ENCODE measurements at regions not wholly inside any gene's neighbourhood (a gene's known extent, or its start where the extent isn't known, plus 50 kb on each side); places are given as distances from the start of the nearest gene placed in this dataset.

DNA sequence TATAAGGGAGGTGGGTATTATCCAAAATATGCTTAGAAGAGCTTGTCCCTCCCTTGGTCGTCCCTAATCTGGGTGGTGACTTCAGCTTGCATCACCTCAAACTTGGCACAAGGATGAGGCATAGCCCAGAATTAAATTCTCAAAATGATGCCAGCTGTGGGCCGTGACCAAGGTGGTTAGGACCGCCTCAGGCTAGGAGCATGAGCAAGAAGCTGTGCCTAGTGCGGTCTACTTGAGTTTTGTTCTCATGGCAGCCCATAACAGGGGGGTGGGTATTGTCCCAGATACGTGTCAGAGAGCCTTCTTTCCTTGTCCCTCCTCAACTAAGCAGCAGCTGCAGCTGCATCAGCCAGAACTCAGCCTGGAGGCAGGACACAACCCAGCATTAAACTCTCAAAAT lies 2620.0 kb downstream of the PCDH7 start:
- Histone ChIP-seq H3K79me2 (ENCODE audit: control insufficient read depth, insufficient read depth, low read length) (no peaks in the 10 kb centered on the region), H3K9me3 (ENCODE audit: control insufficient read depth, insufficient read depth, low read depth, low read length) (no peaks in the 10 kb centered on the region), H3K4me1 (ENCODE audit: control insufficient read depth, extremely low read depth, insufficient read depth, low read length) (no peaks in the 10 kb centered on the region), H3K4me2 (ENCODE audit: extremely low read depth, insufficient read depth, low read length) (no peak overlapping the region), H3K4me3 (replicated peaks in 1 of 4; ENCODE audit: control extremely low read depth in 1 of 4, insufficient read depth in 1 of 4, low read depth in 3 of 4, low read length in 4 of 4) (no peak overlapping the region), H4K20me1 (ENCODE audit: control insufficient read depth, extremely low read depth, insufficient read depth, low read length) (no peaks in the 10 kb centered on the region), H2AFZ (ENCODE audit: low read length) (no peak overlapping the region), H3K27me3 (ENCODE audit: control insufficient read depth, insufficient read depth, low read length) (no peaks in the 10 kb centered on the region), H3K36me3 (ENCODE audit: control insufficient read depth, insufficient read depth, low read length) (no peaks in the 10 kb centered on the region), H3K27ac (ENCODE audit: insufficient read depth, low read length) (no peak overlapping the region), H3K9ac (ENCODE audit: insufficient read depth, low read length) (no peak overlapping the region)
- no peak for DNase-seq (ENCODE audit: low read depth in 2 of 2)
- TF ChIP-seq, protein P1, sequence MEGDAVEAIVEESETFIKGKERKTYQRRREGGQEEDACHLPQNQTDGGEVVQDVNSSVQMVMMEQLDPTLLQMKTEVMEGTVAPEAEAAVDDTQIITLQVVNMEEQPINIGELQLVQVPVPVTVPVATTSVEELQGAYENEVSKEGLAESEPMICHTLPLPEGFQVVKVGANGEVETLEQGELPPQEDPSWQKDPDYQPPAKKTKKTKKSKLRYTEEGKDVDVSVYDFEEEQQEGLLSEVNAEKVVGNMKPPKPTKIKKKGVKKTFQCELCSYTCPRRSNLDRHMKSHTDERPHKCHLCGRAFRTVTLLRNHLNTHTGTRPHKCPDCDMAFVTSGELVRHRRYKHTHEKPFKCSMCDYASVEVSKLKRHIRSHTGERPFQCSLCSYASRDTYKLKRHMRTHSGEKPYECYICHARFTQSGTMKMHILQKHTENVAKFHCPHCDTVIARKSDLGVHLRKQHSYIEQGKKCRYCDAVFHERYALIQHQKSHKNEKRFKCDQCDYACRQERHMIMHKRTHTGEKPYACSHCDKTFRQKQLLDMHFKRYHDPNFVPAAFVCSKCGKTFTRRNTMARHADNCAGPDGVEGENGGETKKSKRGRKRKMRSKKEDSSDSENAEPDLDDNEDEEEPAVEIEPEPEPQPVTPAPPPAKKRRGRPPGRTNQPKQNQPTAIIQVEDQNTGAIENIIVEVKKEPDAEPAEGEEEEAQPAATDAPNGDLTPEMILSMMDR (conservative IDR thresholded peaks at IDR 0.05 in 1 of 2, IDR thresholded peaks at IDR 0.05 in 1 of 2; ENCODE audit: low read depth in 1 of 2, low read length in 2 of 2) = no peak
- TF ChIP-seq EZH2 (IDR thresholded peaks at IDR 0.05; ENCODE audit: low read length, missing control alignments) = no peak

DNA sequence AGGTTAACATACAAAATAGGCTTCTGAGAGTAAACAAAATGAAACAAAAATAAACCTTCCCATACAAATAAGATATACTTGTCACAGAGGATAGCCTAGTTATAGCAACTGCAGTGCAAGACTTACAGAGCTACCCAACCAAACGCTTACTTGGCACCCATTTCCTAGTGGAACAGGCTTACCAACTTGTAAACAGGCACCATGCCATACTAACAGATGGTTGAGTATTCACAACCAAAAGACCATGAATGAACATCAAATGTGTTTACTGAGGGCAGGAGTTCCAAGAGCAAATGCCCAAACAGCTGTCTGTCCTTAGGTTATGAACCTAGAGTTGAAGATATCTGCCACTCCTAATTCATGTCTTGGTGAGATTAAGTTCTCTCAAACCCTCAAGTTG lies 2629.2 kb downstream of the PCDH7 start:
- no peaks in the 10 kb centered on the region for H3K4me1 ChIP-seq (ENCODE audit: control insufficient read depth, extremely low read depth, insufficient read depth, low read length)
- H3K27me3 ChIP-seq (ENCODE audit: control insufficient read depth, insufficient read depth, low read length) = no peaks in the 10 kb centered on the region
- no peaks in the 10 kb centered on the region for H3K36me3 ChIP-seq (ENCODE audit: control insufficient read depth, insufficient read depth, low read length)
- no peak overlapping the region for H3K9ac ChIP-seq (ENCODE audit: insufficient read depth, low read length)
- H4K20me1 ChIP-seq (ENCODE audit: control insufficient read depth, extremely low read depth, insufficient read depth, low read length) = no peaks in the 10 kb centered on the region
- H3K27ac ChIP-seq (ENCODE audit: insufficient read depth, low read length) = no peak overlapping the region
- TF ChIP-seq EZH2 (IDR thresholded peaks at IDR 0.05; ENCODE audit: low read length, missing control alignments) = no peak
- TF ChIP-seq, protein P1 (conservative IDR thresholded peaks at IDR 0.05 in 1 of 2, IDR thresholded peaks at IDR 0.05 in 1 of 2; ENCODE audit: low read depth in 1 of 2, low read length in 2 of 2) = no peak
- H3K9me3 ChIP-seq (ENCODE audit: control insufficient read depth, insufficient read depth, low read depth, low read length) = no peaks in the 10 kb centered on the region
- H3K4me2 ChIP-seq (ENCODE audit: extremely low read depth, insufficient read depth, low read length) = no peak overlapping the region
- H3K79me2 ChIP-seq (ENCODE audit: control insufficient read depth, insufficient read depth, low read length) = no peaks in the 10 kb centered on the region
- no peak overlapping the region for H3K4me3 ChIP-seq (replicated peaks in 1 of 4; ENCODE audit: control extremely low read depth in 1 of 4, insufficient read depth in 1 of 4, low read depth in 3 of 4, low read length in 4 of 4)
- no peak for DNase-seq (ENCODE audit: low read depth in 2 of 2)
- H2AFZ ChIP-seq (ENCODE audit: low read length) = no peak overlapping the region

DNA sequence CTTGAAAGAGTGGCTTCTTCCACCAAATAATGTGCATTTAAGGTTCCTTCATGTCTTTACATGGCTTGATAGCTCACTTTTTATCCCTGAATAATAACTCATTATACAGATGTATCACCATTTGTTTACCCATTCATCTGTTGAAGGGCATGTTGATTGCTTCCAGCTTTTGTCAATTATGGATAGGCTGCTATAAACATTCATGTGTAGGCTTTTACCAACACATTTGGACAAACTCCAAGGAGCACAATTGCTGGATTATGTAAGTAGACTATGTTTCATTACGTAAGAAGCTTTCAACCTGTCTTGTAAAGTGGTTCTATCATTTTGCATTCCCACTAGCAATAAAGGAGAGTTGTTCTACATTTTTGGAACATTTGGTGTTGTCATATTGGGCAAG lies 2637.0 kb downstream of the PCDH7 start:
- Histone ChIP-seq H3K27ac (ENCODE audit: insufficient read depth, low read length) (no peak overlapping the region), H3K79me2 (ENCODE audit: control insufficient read depth, insufficient read depth, low read length) (no peaks in the 10 kb centered on the region), H3K9ac (ENCODE audit: insufficient read depth, low read length) (no peak overlapping the region), H2AFZ (ENCODE audit: low read length) (no peak overlapping the region), H3K9me3 (ENCODE audit: control insufficient read depth, insufficient read depth, low read depth, low read length) (no peaks in the 10 kb centered on the region), H3K4me1 (ENCODE audit: control insufficient read depth, extremely low read depth, insufficient read depth, low read length) (no peaks in the 10 kb centered on the region), H4K20me1 (ENCODE audit: control insufficient read depth, extremely low read depth, insufficient read depth, low read length) (no peaks in the 10 kb centered on the region), H3K36me3 (ENCODE audit: control insufficient read depth, insufficient read depth, low read length) (no peaks in the 10 kb centered on the region), H3K4me2 (ENCODE audit: extremely low read depth, insufficient read depth, low read length) (no peak overlapping the region), H3K27me3 (ENCODE audit: control insufficient read depth, insufficient read depth, low read length) (no peaks in the 10 kb centered on the region), H3K4me3 (replicated peaks in 1 of 4; ENCODE audit: control extremely low read depth in 1 of 4, insufficient read depth in 1 of 4, low read depth in 3 of 4, low read length in 4 of 4) (no peak overlapping the region)
- TF ChIP-seq EZH2 (IDR thresholded peaks at IDR 0.05; ENCODE audit: low read length, missing control alignments) = no peak
- TF ChIP-seq, protein P1 (conservative IDR thresholded peaks at IDR 0.05 in 1 of 2, IDR thresholded peaks at IDR 0.05 in 1 of 2; ENCODE audit: low read depth in 1 of 2, low read length in 2 of 2) = no peak
- DNase-seq (ENCODE audit: low read depth in 2 of 2) = no peak

Measured in fibroblast of lung (primary cell).